ENCODE measurements at regions not wholly inside any gene's neighbourhood (a gene's known extent, or its start where the extent isn't known, plus 50 kb on each side); places are given as distances from the start of the nearest gene placed in this dataset.

DNA sequence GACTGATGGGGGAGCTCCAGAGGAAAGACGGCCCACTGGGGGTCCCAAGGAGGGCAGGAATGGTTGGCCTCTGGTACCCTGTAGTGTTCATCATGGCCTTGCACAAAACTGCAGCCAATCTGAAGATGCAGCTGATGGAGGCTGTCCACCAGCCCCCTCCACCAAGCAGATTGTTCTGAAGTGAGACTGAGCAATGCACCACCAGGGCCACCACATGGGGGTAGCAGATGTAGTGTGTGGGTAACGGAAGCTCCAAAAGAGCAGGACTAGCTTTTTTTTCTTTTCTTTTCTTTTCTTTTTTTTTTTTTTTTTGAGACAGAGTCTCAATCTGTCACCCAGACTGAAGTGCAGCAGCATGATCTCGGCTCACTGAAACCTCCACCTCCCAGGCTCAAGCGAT is 181.0 kb upstream of the MYLIP start:
- TF ChIP-seq, protein P1, sequence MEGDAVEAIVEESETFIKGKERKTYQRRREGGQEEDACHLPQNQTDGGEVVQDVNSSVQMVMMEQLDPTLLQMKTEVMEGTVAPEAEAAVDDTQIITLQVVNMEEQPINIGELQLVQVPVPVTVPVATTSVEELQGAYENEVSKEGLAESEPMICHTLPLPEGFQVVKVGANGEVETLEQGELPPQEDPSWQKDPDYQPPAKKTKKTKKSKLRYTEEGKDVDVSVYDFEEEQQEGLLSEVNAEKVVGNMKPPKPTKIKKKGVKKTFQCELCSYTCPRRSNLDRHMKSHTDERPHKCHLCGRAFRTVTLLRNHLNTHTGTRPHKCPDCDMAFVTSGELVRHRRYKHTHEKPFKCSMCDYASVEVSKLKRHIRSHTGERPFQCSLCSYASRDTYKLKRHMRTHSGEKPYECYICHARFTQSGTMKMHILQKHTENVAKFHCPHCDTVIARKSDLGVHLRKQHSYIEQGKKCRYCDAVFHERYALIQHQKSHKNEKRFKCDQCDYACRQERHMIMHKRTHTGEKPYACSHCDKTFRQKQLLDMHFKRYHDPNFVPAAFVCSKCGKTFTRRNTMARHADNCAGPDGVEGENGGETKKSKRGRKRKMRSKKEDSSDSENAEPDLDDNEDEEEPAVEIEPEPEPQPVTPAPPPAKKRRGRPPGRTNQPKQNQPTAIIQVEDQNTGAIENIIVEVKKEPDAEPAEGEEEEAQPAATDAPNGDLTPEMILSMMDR (IDR thresholded peaks at IDR 0.05; ENCODE audit: insufficient read depth, low read length), result no peak
- TF ChIP-seq REST (IDR thresholded peaks at IDR 0.05; ENCODE audit: insufficient replicate concordance, low read depth) (no peak), POLR2AphosphoS5 (IDR thresholded peaks at IDR 0.05; ENCODE audit: low read depth) (no peak), GABPA (IDR thresholded peaks at IDR 0.05; ENCODE audit: low read depth) (no peak)

Measured in HL-60 (cell line).